Suprapubic skin (tissue), 3 donors: ENCODE measurements at regions not wholly inside any gene's neighbourhood (a gene's known extent, or its start where the extent isn't known, plus 50 kb on each side); places are given as distances from the start of the nearest gene placed in this dataset.

ENCODE experiments used
- CTCF ChIP-seq, 2 donors: fragments of 200-600 bp in 1 of 2; fragments of 450-650 bp in 1 of 2; sonication (generic) in 1 of 2; IDR thresholded peaks; one replicate each; pipeline ENCODE4 v1.5.1; 2016 to 2019; ENCODE audit warnings: antibody characterized with exemption in 2 of 2, mild to moderate bottlenecking in 1 of 2, moderate library complexity in 1 of 2
- EP300 ChIP-seq: sonication (generic); formaldehyde crosslinking; IDR thresholded peaks from one replicate; pipeline ENCODE4 v1.6.1; 2017; ENCODE audit warnings: antibody characterized with exemption

- no peak for TF ChIP-seq CTCF (IDR thresholded peaks at IDR 0.05)
- TF ChIP-seq EP300, result no peak
Observed at GRCh38 chr11:38952698-38953097, 2354.7 kb upstream of the RAG2 start.
